ENCODE measurements at regions not wholly inside any gene's neighbourhood (a gene's known extent, or its start where the extent isn't known, plus 50 kb on each side); places are given as distances from the start of the nearest gene placed in this dataset.
"Not testable (repeated sequence)": the region's sequence is repeated elsewhere in the genome, so short reads cannot be mapped to it uniquely, and the experiment has no call there.

- DNase-seq: no peak
These were observed 811.5 kb upstream of the ANO3 start for GRCh38 chr11:25520459-25520858.

GRCh38 chr11:25527841-25528240, 804.1 kb upstream of the ANO3 start:
- no peak for DNase-seq

GRCh38 chr11:25529572-25529971, 802.4 kb upstream of the ANO3 start:
- no peak for DNase-seq

- no peak for DNase-seq
These were observed 796.3 kb upstream of the ANO3 start for GRCh38 chr11:25535467-25536272.

- DNase-seq: no peak
These were observed 795.6 kb upstream of the ANO3 start for GRCh38 chr11:25536289-25536688.

- DNase-seq: no peak
These were observed 794.5 kb upstream of the ANO3 start for GRCh38 chr11:25537393-25537792.

- DNase-seq: no peak
These were observed 784.6 kb upstream of the ANO3 start for GRCh38 chr11:25547292-25547691.

GRCh38 chr11:25562417-25562816, 769.5 kb upstream of the ANO3 start:
- no peak for DNase-seq

- no peak for DNase-seq
These were observed 766.1 kb upstream of the ANO3 start for GRCh38 chr11:25565846-25566245.

- no peak for DNase-seq
These were observed 765.4 kb upstream of the ANO3 start for GRCh38 chr11:25566298-25567200.

- DNase-seq: peak; percentile 2
These were observed 755.6 kb upstream of the ANO3 start for GRCh38 chr11:25576320-25576719.

- DNase-seq: not testable (repeated sequence)
These were observed 752.4 kb upstream of the ANO3 start for GRCh38 chr11:25579554-25579953.

- no peak for DNase-seq
These were observed 748.3 kb upstream of the ANO3 start for GRCh38 chr11:25583596-25583995.

GRCh38 chr11:25587496-25587895, 744.4 kb upstream of the ANO3 start:
- DNase-seq: no peak

GRCh38 chr11:25593221-25593620, 738.7 kb upstream of the ANO3 start:
- DNase-seq: no peak

- DNase-seq: no peak
These were observed 735.2 kb upstream of the ANO3 start for GRCh38 chr11:25596701-25597100.

- no peak for DNase-seq
These were observed 734.2 kb upstream of the ANO3 start for GRCh38 chr11:25597696-25598095.

GRCh38 chr11:25602149-25602548, 729.8 kb upstream of the ANO3 start:
- DNase-seq: no peak

- DNase-seq: no peak
These were observed 729.0 kb upstream of the ANO3 start for GRCh38 chr11:25602959-25603358.

- no peak for DNase-seq
These were observed 719.1 kb upstream of the ANO3 start for GRCh38 chr11:25612806-25613205.

GRCh38 chr11:25613451-25613850, 718.5 kb upstream of the ANO3 start:
- DNase-seq: no peak

- DNase-seq: no peak
These were observed 718.1 kb upstream of the ANO3 start for GRCh38 chr11:25613865-25614264.

GRCh38 chr11:25615069-25615468, 716.9 kb upstream of the ANO3 start:
- DNase-seq: no peak

GRCh38 chr11:25615841-25616240, 716.1 kb upstream of the ANO3 start:
- no peak for DNase-seq

All from fibroblast of skin of back (primary cell).